Panc1 (cell line): ENCODE measurements at regions not wholly inside any gene's neighbourhood (a gene's known extent, or its start where the extent isn't known, plus 50 kb on each side); places are given as distances from the start of the nearest gene placed in this dataset.

ENCODE experiments used
- ATAC-seq: fragments of 200-7000 bp; cut with Tn5 transposase; 2 replicates; pipeline ENCODE4 v1.9.1; 2020; ENCODE audit warnings: mild to moderate bottlenecking, moderate library complexity
- BruUV-seq: library from RNA; stranded (reverse); fragments of 400-500 nt; replicated peaks from 2 replicates; lab custom pipeline; 2021; lab: Mats Ljungman, UMichigan
- CTCF ChIA-PET: fragments of 300-600 bp; sonication (Branson Sonifier 250); formaldehyde crosslinking; loops from one replicate; lab custom pipeline; 2022; ENCODE audit warnings: antibody characterized with exemption; lab: Charles Lee
- POLR2A ChIA-PET: fragments of 300-600 bp; sonication (Branson Sonifier 250); formaldehyde crosslinking; loops from one replicate; lab custom pipeline; 2022; ENCODE audit warnings: antibody characterized with exemption; lab: Charles Lee
- DNase-seq: peaks from one replicate; pipeline ENCODE4 v3.0.0-alpha.2; 2010; ENCODE audit warnings: low read depth, low spot score
- H3K27ac ChIP-seq: 2 replicates; pipeline ENCODE4 v1.5.1; 2011; ENCODE audit warnings: mild to moderate bottlenecking, low read length, inconsistent platforms
- H3K27me3 ChIP-seq: fragments of 200-500 bp; sonication (Bioruptor generic); 2 replicates; pipeline ENCODE4 v1.6.0; 2014; ENCODE audit warnings: low read length, inconsistent platforms; ENCODE audit not compliant: control insufficient read depth, insufficient read depth
- H3K36me3 ChIP-seq: fragments of 200-500 bp; sonication (Bioruptor generic); 2 replicates; pipeline ENCODE4 v1.5.1; 2014; ENCODE audit warnings: inconsistent platforms, mild to moderate bottlenecking, low read length, moderate library complexity; ENCODE audit not compliant: control insufficient read depth, insufficient read depth
- H3K4me1 ChIP-seq: 2 replicates; pipeline ENCODE4 v1.5.1; 2011; ENCODE audit warnings: inconsistent platforms, mild to moderate bottlenecking, low read length, moderate library complexity; ENCODE audit not compliant: control insufficient read depth, insufficient read depth
- H3K4me3 ChIP-seq, 2 experiments: 2 replicates each; pipeline ENCODE4 v1.5.1; 2011 to 2012; ENCODE audit warnings: low read depth in 2 of 2, low read length in 2 of 2, mild to moderate bottlenecking in 2 of 2, inconsistent platforms in 1 of 2, moderate library complexity in 1 of 2
- H3K9me3 ChIP-seq: fragments of 200-500 bp; sonication (Bioruptor generic); 2 replicates; pipeline ENCODE4 v1.5.1; 2014; ENCODE audit warnings: low read depth, mild to moderate bottlenecking, inconsistent platforms, low read length, moderate library complexity; ENCODE audit not compliant: control insufficient read depth, insufficient read depth
- POLR2AphosphoS5 ChIP-seq: IDR thresholded peaks from 2 replicates; pipeline ENCODE4 v1.6.1; 2012; ENCODE audit warnings: mild to moderate bottlenecking, low read depth, low read length, moderate library complexity
- SIN3A ChIP-seq: IDR thresholded peaks from 2 replicates; pipeline ENCODE4 v1.6.1; 2012; ENCODE audit warnings: low read depth, mild to moderate bottlenecking, low read length, moderate library complexity, borderline replicate concordance; ENCODE audit not compliant: insufficient read depth
- TCF7L2 ChIP-seq: IDR thresholded peaks from 2 replicates; pipeline ENCODE4 v1.6.1; 2011; ENCODE audit warnings: mild to moderate bottlenecking, low read depth, low read length, inconsistent platforms
- in situ Hi-C: cut with HindIII; loops from 2 replicates; pipeline ENCODE4 v1.10.0; 2016; ENCODE audit warnings: low sequenced_read_pairs, low pct_unique_long_range_greater_than_20kb
- intact Hi-C: fragments of 100-400 bp; cut with micrococcal nuclease; formaldehyde crosslinking; loops from one replicate; pipeline ENCODE4 v1.10.0; 2022; ENCODE audit not compliant: unreplicated experiment
- TF ChIP-seq, protein P1 (sequence below), 2 experiments: IDR thresholded peaks; 2 replicates each; pipeline ENCODE4 v1.6.1; 2011 to 2012; ENCODE audit warnings: low read depth in 2 of 2, control low read depth in 1 of 2, low read length in 1 of 2, mild to moderate bottlenecking in 1 of 2, moderate library complexity in 1 of 2; ENCODE audit not compliant: insufficient read depth in 1 of 2
- TF ChIP-seq, protein P2 (sequence below): fragments of 450-650 bp; IDR thresholded peaks from 2 replicates; pipeline ENCODE4 v1.5.1; 2017; ENCODE audit warnings: mild to moderate bottlenecking

DNA sequence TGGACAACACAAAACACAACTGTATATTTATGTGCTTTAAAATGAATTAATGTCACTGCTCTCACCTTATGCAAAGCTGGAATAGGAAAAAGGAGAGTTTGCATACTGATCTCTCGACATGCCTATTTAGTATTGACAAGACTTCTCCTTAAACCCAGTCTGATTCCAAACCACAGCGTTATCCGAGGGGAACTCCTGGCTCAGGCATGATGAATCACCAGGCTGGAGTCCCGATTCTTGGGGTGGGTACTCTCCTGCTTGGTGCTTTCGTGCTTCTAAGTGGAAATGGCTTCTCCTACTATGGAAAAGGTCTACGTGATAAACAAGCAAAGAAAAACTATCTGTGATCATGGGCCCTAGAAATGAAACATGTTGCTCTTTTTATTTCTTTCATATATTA lies 88.9 kb upstream of the SLC35G4 start:
- ATAC-seq (no peak), DNase-seq (no peak)
- H3K36me3 ChIP-seq, result no peaks in the 10 kb centered on the region
- TF ChIP-seq, protein P1, sequence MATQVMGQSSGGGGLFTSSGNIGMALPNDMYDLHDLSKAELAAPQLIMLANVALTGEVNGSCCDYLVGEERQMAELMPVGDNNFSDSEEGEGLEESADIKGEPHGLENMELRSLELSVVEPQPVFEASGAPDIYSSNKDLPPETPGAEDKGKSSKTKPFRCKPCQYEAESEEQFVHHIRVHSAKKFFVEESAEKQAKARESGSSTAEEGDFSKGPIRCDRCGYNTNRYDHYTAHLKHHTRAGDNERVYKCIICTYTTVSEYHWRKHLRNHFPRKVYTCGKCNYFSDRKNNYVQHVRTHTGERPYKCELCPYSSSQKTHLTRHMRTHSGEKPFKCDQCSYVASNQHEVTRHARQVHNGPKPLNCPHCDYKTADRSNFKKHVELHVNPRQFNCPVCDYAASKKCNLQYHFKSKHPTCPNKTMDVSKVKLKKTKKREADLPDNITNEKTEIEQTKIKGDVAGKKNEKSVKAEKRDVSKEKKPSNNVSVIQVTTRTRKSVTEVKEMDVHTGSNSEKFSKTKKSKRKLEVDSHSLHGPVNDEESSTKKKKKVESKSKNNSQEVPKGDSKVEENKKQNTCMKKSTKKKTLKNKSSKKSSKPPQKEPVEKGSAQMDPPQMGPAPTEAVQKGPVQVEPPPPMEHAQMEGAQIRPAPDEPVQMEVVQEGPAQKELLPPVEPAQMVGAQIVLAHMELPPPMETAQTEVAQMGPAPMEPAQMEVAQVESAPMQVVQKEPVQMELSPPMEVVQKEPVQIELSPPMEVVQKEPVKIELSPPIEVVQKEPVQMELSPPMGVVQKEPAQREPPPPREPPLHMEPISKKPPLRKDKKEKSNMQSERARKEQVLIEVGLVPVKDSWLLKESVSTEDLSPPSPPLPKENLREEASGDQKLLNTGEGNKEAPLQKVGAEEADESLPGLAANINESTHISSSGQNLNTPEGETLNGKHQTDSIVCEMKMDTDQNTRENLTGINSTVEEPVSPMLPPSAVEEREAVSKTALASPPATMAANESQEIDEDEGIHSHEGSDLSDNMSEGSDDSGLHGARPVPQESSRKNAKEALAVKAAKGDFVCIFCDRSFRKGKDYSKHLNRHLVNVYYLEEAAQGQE (IDR thresholded peaks at IDR 0.05; ENCODE audit: insufficient read depth in 1 of 2, low read depth in 2 of 2, low read length in 1 of 2), result no peak
- TF ChIP-seq, protein P2, sequence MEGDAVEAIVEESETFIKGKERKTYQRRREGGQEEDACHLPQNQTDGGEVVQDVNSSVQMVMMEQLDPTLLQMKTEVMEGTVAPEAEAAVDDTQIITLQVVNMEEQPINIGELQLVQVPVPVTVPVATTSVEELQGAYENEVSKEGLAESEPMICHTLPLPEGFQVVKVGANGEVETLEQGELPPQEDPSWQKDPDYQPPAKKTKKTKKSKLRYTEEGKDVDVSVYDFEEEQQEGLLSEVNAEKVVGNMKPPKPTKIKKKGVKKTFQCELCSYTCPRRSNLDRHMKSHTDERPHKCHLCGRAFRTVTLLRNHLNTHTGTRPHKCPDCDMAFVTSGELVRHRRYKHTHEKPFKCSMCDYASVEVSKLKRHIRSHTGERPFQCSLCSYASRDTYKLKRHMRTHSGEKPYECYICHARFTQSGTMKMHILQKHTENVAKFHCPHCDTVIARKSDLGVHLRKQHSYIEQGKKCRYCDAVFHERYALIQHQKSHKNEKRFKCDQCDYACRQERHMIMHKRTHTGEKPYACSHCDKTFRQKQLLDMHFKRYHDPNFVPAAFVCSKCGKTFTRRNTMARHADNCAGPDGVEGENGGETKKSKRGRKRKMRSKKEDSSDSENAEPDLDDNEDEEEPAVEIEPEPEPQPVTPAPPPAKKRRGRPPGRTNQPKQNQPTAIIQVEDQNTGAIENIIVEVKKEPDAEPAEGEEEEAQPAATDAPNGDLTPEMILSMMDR, result no peak
- TF ChIP-seq TCF7L2, result no peak
- TF ChIP-seq SIN3A, result no peak
- TF ChIP-seq POLR2AphosphoS5, result no peak
- BruUV-seq, result no TSS peak
- no peak overlapping the region for H3K4me3 ChIP-seq
- POLR2A ChIA-PET, result no interaction called here
- H3K27ac ChIP-seq, result no peak overlapping the region
- H3K4me1 ChIP-seq, result no peaks in the 10 kb centered on the region
- no peaks in the 10 kb centered on the region for H3K9me3 ChIP-seq
- CTCF ChIA-PET, result no interaction called here
- intact Hi-C loops, result no loop called here
- no peaks in the 10 kb centered on the region for H3K27me3 ChIP-seq
- in situ Hi-C loops, result no loop called here

DNA sequence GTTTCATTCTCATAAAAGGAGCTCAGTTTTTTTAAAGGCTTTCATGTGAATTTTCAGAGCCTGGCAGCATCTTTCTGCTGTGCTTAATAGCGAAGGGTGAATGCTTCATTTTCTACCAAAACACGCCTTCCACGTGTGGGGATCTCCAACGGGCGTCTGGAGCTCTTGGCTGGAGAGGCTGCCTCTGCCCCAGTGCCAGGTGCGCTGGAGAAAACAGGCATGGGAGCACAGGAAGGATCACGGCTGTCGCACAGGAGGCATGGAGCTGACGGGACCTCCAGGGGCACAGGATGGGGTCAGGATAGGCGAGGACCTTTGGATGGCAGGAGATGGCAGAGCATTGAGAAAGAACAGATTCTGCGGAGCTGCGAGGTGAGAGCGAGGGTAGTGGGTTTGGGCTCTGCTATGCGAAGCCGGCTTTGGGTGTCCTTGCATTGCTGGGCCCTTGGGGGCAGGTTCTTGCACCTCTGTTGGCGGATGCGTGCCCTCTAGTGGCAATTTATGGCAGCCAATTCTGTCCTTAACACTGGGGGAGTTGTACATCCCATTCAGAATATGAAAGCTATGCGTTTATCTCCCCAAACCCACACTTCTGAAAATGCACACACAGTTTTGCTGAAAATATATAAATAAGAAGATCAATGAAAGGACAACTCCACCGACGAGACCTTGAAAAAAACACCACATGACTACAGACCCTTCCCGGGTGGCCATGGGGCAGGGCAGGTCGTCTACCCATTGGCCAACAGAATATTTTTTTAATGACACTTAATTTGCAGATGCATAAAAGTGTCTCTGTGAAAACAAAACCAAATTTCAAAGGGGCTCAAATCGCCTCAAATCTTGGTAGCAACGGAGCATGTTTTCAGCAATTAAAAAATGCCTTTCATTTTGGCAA lies 90.4 kb upstream of the SLC35G4 start:
- Histone ChIP-seq H3K27me3 (no peaks in the 10 kb centered on the region), H3K4me1 (no peaks in the 10 kb centered on the region), H3K9me3 (no peaks in the 10 kb centered on the region), H3K36me3 (no peaks in the 10 kb centered on the region), H3K4me3 (no peak overlapping the region), H3K27ac (no peak overlapping the region)
- in situ Hi-C loops, result no loop called here
- ChIA-PET POLR2A (no interaction called here), CTCF (no interaction called here)
- DNase-seq (peak; percentile 25), ATAC-seq (peak; percentile 75; the same call in 1 of the 2 replicates)
- no peak for TF ChIP-seq POLR2AphosphoS5
- TF ChIP-seq, protein P2, result peak; percentile 82
- no peak for TF ChIP-seq SIN3A
- TF ChIP-seq TCF7L2, result no peak
- TF ChIP-seq, protein P1 (IDR thresholded peaks at IDR 0.05; ENCODE audit: insufficient read depth in 1 of 2, low read depth in 2 of 2, low read length in 1 of 2), result no peak
- no TSS peak for BruUV-seq
- intact Hi-C loops, result no loop called here
